Hematopoietic multipotent progenitor cell treated with erythropoietin and hydrocortisone succinate and interleukin-3 and kit ligand, for 15 days (in vitro differentiated cells): ENCODE measurements at regions not wholly inside any gene's neighbourhood (a gene's known extent, or its start where the extent isn't known, plus 50 kb on each side); places are given as distances from the start of the nearest gene placed in this dataset.
"Not testable (repeated sequence)": the region's sequence is repeated elsewhere in the genome, so short reads cannot be mapped to it uniquely, and the experiment has no call there.

Source experiments
- DNase-seq: peaks from one replicate; pipeline ENCODE4 v3.0.0-alpha.2; 2015; ENCODE audit warnings: low spot score

DNA sequence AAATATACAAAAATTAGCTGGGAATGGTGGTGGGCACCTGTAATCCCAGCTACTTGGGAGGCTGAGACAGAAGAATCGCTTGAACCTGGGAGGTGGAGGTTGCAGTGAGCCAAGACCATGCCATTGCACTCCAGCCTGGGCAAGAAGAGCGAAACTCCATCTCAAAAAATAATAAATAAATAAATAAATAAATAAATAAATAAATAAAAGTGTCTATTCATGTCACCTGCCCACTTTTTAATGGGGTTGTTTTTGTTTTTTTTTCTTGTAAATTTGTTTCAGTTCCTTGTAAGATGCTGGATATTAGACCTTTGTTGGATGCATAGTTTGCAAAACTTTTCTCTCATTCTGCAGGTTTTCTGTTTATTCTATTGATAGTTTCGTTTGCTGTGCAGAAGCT, 71.9 kb upstream of the KCNAB1 start:
- DNase-seq, result not testable (repeated sequence)

DNA sequence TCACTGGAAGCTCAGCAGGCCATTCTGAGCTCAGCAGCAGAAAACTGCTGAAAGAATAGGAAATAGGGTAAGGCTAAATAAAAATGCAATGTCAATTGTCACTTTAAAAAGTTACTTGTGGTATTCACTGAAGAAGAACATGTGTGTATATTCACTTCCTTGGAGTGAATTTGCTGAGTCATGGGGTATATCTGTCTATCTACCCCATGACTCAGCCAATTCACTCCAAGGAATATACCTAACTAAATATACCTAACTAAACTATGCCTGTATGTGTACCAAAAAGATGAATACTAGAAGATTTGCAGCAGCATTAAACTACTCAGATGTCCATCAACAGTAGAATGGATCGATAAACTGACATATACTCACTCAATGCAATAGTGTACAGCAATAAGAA, 69.5 kb upstream of the KCNAB1 start:
- peak; percentile 6 for DNase-seq

DNA sequence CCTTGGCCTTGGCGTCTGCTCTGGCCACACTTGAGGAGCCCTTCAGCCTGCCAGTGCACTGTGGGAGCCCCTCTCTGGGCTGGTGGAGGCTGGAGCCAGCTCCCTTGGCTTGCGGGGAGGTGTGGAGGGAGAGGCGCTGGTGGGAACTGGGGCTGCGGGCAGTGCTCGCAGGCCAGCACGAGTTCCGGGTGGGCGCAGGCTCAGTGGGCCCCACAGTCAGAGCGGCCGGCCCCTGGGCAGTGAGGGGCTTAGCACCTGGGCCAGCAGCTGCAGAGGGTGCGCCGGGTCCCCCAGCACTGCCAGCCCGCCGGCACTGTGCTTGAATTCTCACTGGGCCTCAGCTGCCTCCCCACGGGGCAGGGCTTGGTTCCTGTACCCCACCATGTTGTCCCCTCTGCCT, 68.7 kb upstream of the KCNAB1 start:
- no peak for DNase-seq

DNA sequence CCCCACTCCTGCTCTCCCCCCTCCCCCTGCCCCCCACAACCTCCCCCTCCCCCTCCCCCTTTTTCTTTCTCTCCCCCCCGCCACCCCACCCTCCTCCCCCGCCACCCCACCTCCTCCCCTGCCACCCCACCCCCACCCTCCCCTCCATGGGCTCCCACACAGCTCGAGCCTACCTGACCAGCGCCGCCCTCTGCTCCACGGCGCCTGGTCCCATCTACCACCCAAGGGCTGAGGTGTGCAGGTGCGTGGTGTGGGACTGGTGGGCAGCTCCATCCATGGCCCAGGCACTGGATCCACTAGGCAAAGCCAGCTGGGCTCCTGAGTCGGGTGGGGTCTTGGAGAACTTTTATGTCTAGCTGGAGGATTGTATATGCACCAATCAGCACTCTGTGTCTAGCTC, 68.3 kb upstream of the KCNAB1 start:
- DNase-seq, result no peak

DNA sequence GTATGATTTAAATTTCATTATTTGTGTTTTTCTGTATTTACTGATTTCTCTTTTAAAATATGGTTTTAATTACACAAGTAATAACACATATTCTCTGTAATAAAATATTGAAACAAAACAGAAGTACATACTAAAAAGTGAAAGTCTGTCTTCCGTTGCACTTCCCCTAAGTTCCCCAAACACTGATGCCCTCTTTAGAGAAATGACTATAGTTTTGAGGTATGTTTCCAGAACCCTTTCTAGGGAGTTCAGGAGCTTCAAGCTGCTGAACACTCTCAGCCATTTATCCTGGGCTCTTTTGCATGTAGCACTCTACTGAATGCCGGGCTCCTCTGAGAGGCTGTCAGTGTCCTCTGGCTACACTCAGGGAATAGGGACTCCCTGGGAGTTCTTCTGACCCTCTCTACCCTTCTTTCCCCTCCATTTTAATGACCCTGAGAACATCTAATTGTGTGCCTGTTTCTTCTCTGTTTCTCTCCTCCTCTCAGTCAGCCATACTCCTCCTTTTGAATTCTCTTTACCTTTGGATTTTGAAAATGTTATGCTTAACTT, 60.4 kb upstream of the KCNAB1 start:
- DNase-seq, result no peak

DNA sequence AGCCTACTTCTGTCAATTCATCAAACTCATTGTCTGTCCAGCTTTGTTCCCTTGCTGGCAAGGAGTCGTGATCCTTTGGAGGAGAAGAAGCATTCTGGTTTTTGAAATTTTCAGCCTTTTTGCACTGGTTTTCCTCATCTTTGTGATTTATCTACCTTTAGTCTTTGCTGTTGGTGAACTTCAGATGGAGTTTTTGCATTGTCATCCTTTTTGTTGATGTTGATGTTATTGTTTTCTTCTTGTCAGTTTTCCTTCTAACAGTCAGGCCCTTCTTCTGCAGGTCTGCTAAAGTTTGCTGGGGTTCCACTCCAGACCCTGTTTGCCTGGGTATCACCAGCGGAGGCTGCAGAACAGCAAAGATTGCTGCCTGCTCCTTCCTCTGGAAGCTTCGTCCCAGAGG, 52.2 kb upstream of the KCNAB1 start:
- DNase-seq, result not testable (repeated sequence)

DNA sequence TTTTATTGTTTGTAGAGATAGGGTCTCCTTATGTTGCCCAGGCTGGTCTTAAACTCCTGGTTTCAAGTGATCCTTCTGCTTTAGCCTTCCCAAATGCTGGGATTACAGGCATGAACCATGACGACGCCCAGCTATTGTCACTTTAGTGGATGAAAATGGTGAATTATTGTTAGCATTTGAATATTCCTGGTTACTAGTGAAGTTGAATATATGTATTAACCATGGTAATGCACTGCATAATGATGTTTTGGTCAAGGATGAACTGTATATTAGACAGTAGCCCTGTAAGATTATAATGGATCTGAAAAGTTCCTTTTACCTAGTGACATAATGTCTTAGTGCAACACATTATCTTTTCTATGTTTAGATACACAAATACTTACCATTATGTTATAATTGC, 50.4 kb upstream of the KCNAB1 start:
- DNase-seq, result no peak
